Activated CD8-positive, alpha-beta T cell treated with anti-CD3 and anti-CD28 coated beads for 36 hours (primary cell): ENCODE measurements at regions not wholly inside any gene's neighbourhood (a gene's known extent, or its start where the extent isn't known, plus 50 kb on each side); places are given as distances from the start of the nearest gene placed in this dataset.

ENCODE experiments used
- ATAC-seq: fragments of 200-7000 bp; cut with Tn5 transposase; one replicate; pipeline ENCODE4 v1.10.0; 2021; ENCODE audit warnings: mild to moderate bottlenecking, moderate library complexity
- CTCF ChIA-PET: fragments of 350-600 bp; sonication (Branson Sonifier 250); formaldehyde crosslinking; loops from one replicate; lab custom pipeline; 2021; ENCODE audit warnings: antibody characterized with exemption; lab: Charles Lee
- POLR2A ChIA-PET: fragments of 350-600 bp; sonication (Branson Sonifier 250); formaldehyde crosslinking; loops from one replicate; lab custom pipeline; 2021; ENCODE audit warnings: antibody characterized with exemption; lab: Charles Lee
- DNase-seq: peaks from one replicate; pipeline ENCODE4 v3.0.0-alpha.2; 2020
- H3K27ac Mint-ChIP-seq: one replicate; pipeline ENCODE4 v1.8.0; 2021; ENCODE audit warnings: mild to moderate bottlenecking, mixed read lengths
- H3K27me3 Mint-ChIP-seq: one replicate; pipeline ENCODE4 v1.8.0; 2021; ENCODE audit warnings: mixed read lengths
- H3K36me3 Mint-ChIP-seq: one replicate; pipeline ENCODE4 v1.8.0; 2021; ENCODE audit warnings: low read depth, mixed read lengths
- H3K4me1 Mint-ChIP-seq: one replicate; pipeline ENCODE4 v1.8.0; 2021; ENCODE audit warnings: low read depth, mixed read lengths
- H3K4me3 Mint-ChIP-seq: one replicate; pipeline ENCODE4 v1.8.0; 2021; ENCODE audit warnings: mild to moderate bottlenecking, moderate library complexity, mixed read lengths
- H3K9me3 Mint-ChIP-seq: one replicate; pipeline ENCODE4 v1.8.0; 2021; ENCODE audit warnings: mixed read lengths
- intact Hi-C: fragments of 100-400 bp; cut with micrococcal nuclease; formaldehyde crosslinking; loops from one replicate; pipeline ENCODE4 v1.10.0; 2022
- TF ChIP-seq, protein P1 (sequence below): fragments of 200-600 bp; IDR thresholded peaks from one replicate; pipeline ENCODE4 v1.8.0; 2022; ENCODE audit warnings: antibody characterized with exemption, mild to moderate bottlenecking

DNA sequence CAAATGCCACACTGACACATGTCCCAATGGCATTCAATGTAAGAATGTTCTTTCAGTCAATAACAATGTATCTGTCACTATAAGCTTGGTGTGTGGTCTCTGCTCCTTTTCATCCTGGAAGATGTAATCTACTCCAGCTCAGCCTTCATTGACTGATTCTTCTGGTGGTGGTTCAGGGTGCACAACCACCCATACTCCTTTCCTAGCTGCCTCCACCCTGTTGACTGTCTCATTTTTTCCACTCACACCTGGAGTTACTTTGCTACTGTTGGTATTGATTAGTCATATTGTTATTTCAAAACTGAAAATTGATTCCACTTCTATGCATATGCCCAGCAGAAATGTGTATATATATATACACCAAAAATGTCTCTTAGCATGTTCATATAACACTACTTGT is 140.5 kb downstream of the ASB9 start:
- ATAC-seq (peak; percentile 71), DNase-seq (peak; percentile 12)
- Mint-ChIP-seq H3K27ac (no peak overlapping the region), H3K36me3 (no peaks in the 10 kb centered on the region), H3K4me3 (no peak overlapping the region), H3K9me3 (no peaks in the 10 kb centered on the region), H3K27me3 (peaks cover 2% of the 10 kb centered on the region), H3K4me1 (peaks cover 5% of the 10 kb centered on the region)
- intact Hi-C loops, result no loop called here
- POLR2A ChIA-PET, result no interaction called here
- TF ChIP-seq, protein P1, sequence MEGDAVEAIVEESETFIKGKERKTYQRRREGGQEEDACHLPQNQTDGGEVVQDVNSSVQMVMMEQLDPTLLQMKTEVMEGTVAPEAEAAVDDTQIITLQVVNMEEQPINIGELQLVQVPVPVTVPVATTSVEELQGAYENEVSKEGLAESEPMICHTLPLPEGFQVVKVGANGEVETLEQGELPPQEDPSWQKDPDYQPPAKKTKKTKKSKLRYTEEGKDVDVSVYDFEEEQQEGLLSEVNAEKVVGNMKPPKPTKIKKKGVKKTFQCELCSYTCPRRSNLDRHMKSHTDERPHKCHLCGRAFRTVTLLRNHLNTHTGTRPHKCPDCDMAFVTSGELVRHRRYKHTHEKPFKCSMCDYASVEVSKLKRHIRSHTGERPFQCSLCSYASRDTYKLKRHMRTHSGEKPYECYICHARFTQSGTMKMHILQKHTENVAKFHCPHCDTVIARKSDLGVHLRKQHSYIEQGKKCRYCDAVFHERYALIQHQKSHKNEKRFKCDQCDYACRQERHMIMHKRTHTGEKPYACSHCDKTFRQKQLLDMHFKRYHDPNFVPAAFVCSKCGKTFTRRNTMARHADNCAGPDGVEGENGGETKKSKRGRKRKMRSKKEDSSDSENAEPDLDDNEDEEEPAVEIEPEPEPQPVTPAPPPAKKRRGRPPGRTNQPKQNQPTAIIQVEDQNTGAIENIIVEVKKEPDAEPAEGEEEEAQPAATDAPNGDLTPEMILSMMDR, result no peak
- CTCF ChIA-PET, result no interaction called here

DNA sequence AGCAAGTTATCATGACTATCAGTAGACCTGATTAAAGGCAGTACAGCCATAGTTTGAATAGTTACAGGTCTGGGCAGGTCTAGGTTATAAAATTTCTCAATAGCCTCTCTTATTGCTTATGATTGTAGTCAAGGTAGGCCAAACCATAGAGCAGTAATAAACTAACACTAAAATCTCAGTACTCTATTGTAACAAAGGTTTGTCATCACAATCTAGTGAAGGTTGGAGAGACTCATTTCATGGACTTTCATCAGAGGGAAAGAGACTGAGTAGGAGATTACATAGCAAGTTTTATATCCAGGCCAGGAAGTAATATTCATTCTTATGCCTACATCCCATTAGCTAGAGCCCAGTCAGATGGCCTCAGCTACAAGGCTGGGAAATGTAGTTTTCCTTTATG is 141.0 kb downstream of the ASB9 start:
- Mint-ChIP-seq H3K4me3 (no peak overlapping the region), H3K9me3 (no peaks in the 10 kb centered on the region), H3K27me3 (no peaks in the 10 kb centered on the region), H3K36me3 (no peaks in the 10 kb centered on the region), H3K4me1 (peaks cover 5% of the 10 kb centered on the region), H3K27ac (no peak overlapping the region)
- ChIA-PET CTCF (no interaction called here), POLR2A (no interaction called here)
- intact Hi-C loops, result no loop called here
- TF ChIP-seq, protein P1, result no peak
- DNase-seq (no peak), ATAC-seq (no peak)

DNA sequence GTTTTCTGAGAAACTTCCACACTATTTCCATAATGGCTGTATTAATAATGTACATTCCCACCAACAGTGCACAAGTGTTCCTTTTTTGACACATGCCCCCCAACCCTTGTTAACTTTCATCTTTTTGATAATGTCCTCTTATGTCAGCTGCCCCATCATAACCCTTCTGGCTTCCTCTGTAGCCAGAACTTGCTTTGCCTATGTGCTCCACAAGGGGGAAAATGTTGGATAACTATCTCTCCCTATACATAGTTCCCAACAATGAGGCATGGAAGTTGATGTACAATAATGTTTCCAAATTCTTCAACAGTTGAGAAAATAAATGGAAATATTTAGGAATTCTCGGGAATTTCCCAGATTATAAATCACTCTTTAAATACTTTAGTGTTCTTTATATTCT is 142.9 kb downstream of the ASB9 start:
- DNase-seq, result no peak
- no peak for ATAC-seq

DNA sequence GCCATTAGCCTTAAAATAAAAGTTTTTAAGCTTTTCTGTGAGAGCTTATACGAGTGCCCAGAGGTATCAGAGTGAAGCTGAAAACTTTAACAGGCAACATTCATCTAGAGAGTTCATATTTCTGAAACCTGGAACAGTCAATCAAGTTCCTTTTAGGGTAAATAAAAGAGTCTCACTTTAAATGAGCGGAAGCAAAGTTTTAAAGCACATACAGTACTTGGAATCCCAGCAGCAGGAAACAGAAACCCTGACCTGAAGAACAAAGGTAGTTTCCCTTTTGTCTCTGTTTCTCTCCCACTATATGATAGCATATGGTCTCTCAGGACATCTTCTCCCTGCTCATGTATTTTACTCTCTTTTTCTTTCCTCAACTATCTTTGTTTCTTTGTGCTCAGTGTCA is 153.0 kb downstream of the ASB9 start:
- Mint-ChIP-seq H3K4me3 (no peak overlapping the region), H3K27me3 (peaks cover 5% of the 10 kb centered on the region), H3K4me1 (peaks cover 3% of the 10 kb centered on the region), H3K36me3 (no peaks in the 10 kb centered on the region), H3K9me3 (no peaks in the 10 kb centered on the region), H3K27ac (no peak overlapping the region)
- POLR2A ChIA-PET, result no interaction called here
- DNase-seq, result no peak
- TF ChIP-seq, protein P1, result no peak
- peak; percentile 20 for ATAC-seq
- CTCF ChIA-PET, result no interaction called here
- intact Hi-C loops, result no loop called here

More for the DNA sequence above, 142.9 kb downstream of the ASB9 start:
- intact Hi-C loops, result no loop called here
- Mint-ChIP-seq H3K4me3 (no peak overlapping the region), H3K4me1 (peaks cover 5% of the 10 kb centered on the region), H3K27ac (no peak overlapping the region), H3K27me3 (no peaks in the 10 kb centered on the region), H3K9me3 (no peaks in the 10 kb centered on the region), H3K36me3 (no peaks in the 10 kb centered on the region)
- ChIA-PET CTCF (no interaction called here), POLR2A (no interaction called here)
- TF ChIP-seq, protein P1, result no peak

DNA sequence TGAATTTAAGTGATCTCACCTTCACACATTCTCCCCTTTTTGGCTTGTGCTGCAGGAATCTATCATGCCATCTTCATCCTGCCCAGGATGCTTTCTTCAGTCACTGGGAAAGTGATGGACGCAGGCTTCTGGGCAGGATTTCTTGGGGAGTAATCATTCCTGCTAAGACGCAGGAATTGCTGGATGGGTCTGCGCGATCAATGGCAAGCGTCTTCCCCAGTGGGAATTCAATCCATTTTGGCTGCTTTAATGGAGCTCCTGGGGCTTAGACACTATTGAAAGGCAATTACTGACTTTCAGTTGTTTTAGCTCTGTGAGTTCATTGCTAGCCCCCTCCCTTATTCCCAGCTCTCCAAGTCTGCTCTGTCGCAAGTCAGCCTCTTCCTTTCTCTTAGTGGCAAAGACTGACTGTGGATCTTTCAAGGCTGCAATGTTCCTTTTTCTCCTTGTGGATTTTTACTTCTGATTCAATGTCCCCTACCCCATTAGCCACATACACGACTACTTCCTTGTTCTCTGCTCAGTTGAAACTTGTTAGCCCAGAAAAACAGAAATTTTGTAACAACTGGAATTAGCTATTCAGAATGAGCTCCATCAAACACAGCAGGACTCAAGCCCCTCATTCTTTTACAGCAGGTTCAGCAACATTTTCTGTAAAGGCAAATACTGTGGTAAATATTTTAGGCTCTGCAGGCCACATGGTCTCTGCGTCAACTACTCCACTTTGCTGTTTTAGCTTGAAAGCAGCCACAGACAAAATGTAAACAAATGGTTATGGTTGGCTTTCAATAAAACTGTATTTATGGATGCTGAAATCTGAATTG is 154.9 kb downstream of the ASB9 start:
- ATAC-seq (no peak), DNase-seq (no peak)
- CTCF ChIA-PET, result no interaction called here
- POLR2A ChIA-PET, result no interaction called here
- no peak overlapping the region for H3K27ac Mint-ChIP-seq
- H3K4me3 Mint-ChIP-seq, result no peak overlapping the region
- TF ChIP-seq, protein P1, result no peak
- intact Hi-C loops, result no loop called here
- peaks cover 5% of the 10 kb centered on the region for H3K27me3 Mint-ChIP-seq
- peaks cover 3% of the 10 kb centered on the region for H3K4me1 Mint-ChIP-seq
- H3K36me3 Mint-ChIP-seq, result no peaks in the 10 kb centered on the region
- H3K9me3 Mint-ChIP-seq, result no peaks in the 10 kb centered on the region
